ENCODE measurements at regions not wholly inside any gene's neighbourhood (a gene's known extent, or its start where the extent isn't known, plus 50 kb on each side); places are given as distances from the start of the nearest gene placed in this dataset.
A peak's percentile ranks its signal among the peaks of the same experiment; 100 is the strongest.

GRCh38 chr15:79593119-79593869, 161.2 kb downstream of the MINAR1 start:
- Histone ChIP-seq H3K4me2 (ENCODE audit: low read length) (no peak overlapping the region), H2AFZ (ENCODE audit: low read depth, low read length) (peak overlapping the region; percentile 25; the same call in 1 of the 2 replicates), H4K20me1 (ENCODE audit: insufficient read depth, low read length) (no peaks in the 10 kb centered on the region), H3K79me2 (ENCODE audit: low read length) (no peaks in the 10 kb centered on the region), H3K36me3 (replicated peaks; ENCODE audit: low read depth, low read length) (no peaks in the 10 kb centered on the region), H3K27me3 (ENCODE audit: low read depth, low read length) (no peaks in the 10 kb centered on the region), H3K27ac (ENCODE audit: low read length) (no peak overlapping the region), H3K4me3 (ENCODE audit: low read length) (no peak overlapping the region), H3K9me3 (ENCODE audit: insufficient read depth, low read length) (no peaks in the 10 kb centered on the region), H3K4me1 (ENCODE audit: low read length) (peaks cover 17% of the 10 kb centered on the region), H3K9ac (ENCODE audit: low read length) (no peak overlapping the region)
- TF ChIP-seq EZH2phosphoT487 (IDR thresholded peaks at IDR 0.05; ENCODE audit: low read depth), result no peak
- TF ChIP-seq, protein P1, sequence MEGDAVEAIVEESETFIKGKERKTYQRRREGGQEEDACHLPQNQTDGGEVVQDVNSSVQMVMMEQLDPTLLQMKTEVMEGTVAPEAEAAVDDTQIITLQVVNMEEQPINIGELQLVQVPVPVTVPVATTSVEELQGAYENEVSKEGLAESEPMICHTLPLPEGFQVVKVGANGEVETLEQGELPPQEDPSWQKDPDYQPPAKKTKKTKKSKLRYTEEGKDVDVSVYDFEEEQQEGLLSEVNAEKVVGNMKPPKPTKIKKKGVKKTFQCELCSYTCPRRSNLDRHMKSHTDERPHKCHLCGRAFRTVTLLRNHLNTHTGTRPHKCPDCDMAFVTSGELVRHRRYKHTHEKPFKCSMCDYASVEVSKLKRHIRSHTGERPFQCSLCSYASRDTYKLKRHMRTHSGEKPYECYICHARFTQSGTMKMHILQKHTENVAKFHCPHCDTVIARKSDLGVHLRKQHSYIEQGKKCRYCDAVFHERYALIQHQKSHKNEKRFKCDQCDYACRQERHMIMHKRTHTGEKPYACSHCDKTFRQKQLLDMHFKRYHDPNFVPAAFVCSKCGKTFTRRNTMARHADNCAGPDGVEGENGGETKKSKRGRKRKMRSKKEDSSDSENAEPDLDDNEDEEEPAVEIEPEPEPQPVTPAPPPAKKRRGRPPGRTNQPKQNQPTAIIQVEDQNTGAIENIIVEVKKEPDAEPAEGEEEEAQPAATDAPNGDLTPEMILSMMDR (IDR thresholded peaks at IDR 0.05; ENCODE audit: low read depth, low read length), result peak; percentile 71

- H3K9me3 ChIP-seq (ENCODE audit: insufficient read depth, low read length), result no peaks in the 10 kb centered on the region
- no peaks in the 10 kb centered on the region for H3K79me2 ChIP-seq (ENCODE audit: low read length)
- peak overlapping the region; percentile 59 for H3K4me3 ChIP-seq (ENCODE audit: low read length)
- peaks cover 17% of the 10 kb centered on the region for H3K4me1 ChIP-seq (ENCODE audit: low read length)
- peak overlapping the region; percentile 64 for H3K4me2 ChIP-seq (ENCODE audit: low read length)
- H4K20me1 ChIP-seq (ENCODE audit: insufficient read depth, low read length), result no peaks in the 10 kb centered on the region
- H3K27ac ChIP-seq (ENCODE audit: low read length), result no peak overlapping the region
- no peak for TF ChIP-seq EZH2phosphoT487 (IDR thresholded peaks at IDR 0.05; ENCODE audit: low read depth)
- TF ChIP-seq, protein P1 (IDR thresholded peaks at IDR 0.05; ENCODE audit: low read depth, low read length), result no peak
- peak overlapping the region; percentile 96 for H2AFZ ChIP-seq (ENCODE audit: low read depth, low read length)
- H3K27me3 ChIP-seq (ENCODE audit: low read depth, low read length), result no peaks in the 10 kb centered on the region
- no peaks in the 10 kb centered on the region for H3K36me3 ChIP-seq (replicated peaks; ENCODE audit: low read depth, low read length)
- H3K9ac ChIP-seq (ENCODE audit: low read length), result 0 out of 2 replicates have a peak overlapping the region, but pooled peaks have one; percentile 40
These were observed 163.2 kb downstream of the MINAR1 start for GRCh38 chr15:79595306-79595705.

GRCh38 chr15:79595995-79596622, 164.0 kb downstream of the MINAR1 start:
- no peaks in the 10 kb centered on the region for H3K9me3 ChIP-seq (ENCODE audit: insufficient read depth, low read length)
- TF ChIP-seq EZH2phosphoT487 (IDR thresholded peaks at IDR 0.05; ENCODE audit: low read depth), result no peak
- TF ChIP-seq, protein P1 (IDR thresholded peaks at IDR 0.05; ENCODE audit: low read depth, low read length), result peak; percentile 99
- H3K27me3 ChIP-seq (ENCODE audit: low read depth, low read length), result no peaks in the 10 kb centered on the region
- peak overlapping the region; percentile 10; the same call in 1 of the 2 replicates for H3K27ac ChIP-seq (ENCODE audit: low read length)
- peak overlapping the region; percentile 59 for H3K4me3 ChIP-seq (ENCODE audit: low read length)
- peak overlapping the region; percentile 64 for H3K4me2 ChIP-seq (ENCODE audit: low read length)
- H3K9ac ChIP-seq (ENCODE audit: low read length), result peak overlapping the region; percentile 40
- H3K4me1 ChIP-seq (ENCODE audit: low read length), result peaks cover 17% of the 10 kb centered on the region
- H2AFZ ChIP-seq (ENCODE audit: low read depth, low read length), result peak overlapping the region; percentile 96
- no peaks in the 10 kb centered on the region for H4K20me1 ChIP-seq (ENCODE audit: insufficient read depth, low read length)
- H3K79me2 ChIP-seq (ENCODE audit: low read length), result no peaks in the 10 kb centered on the region
- H3K36me3 ChIP-seq (replicated peaks; ENCODE audit: low read depth, low read length), result no peaks in the 10 kb centered on the region

GRCh38 chr15:79598639-79599038, 166.5 kb downstream of the MINAR1 start:
- Histone ChIP-seq H2AFZ (ENCODE audit: low read depth, low read length) (no peak overlapping the region), H3K27ac (ENCODE audit: low read length) (no peak overlapping the region), H3K36me3 (replicated peaks; ENCODE audit: low read depth, low read length) (no peaks in the 10 kb centered on the region), H3K79me2 (ENCODE audit: low read length) (no peaks in the 10 kb centered on the region), H3K9ac (ENCODE audit: low read length) (no peak overlapping the region), H3K4me2 (ENCODE audit: low read length) (no peak overlapping the region), H3K4me3 (ENCODE audit: low read length) (no peak overlapping the region), H3K4me1 (ENCODE audit: low read length) (peaks cover 14% of the 10 kb centered on the region), H4K20me1 (ENCODE audit: insufficient read depth, low read length) (no peaks in the 10 kb centered on the region), H3K27me3 (ENCODE audit: low read depth, low read length) (no peaks in the 10 kb centered on the region), H3K9me3 (ENCODE audit: insufficient read depth, low read length) (no peaks in the 10 kb centered on the region)
- TF ChIP-seq, protein P1 (IDR thresholded peaks at IDR 0.05; ENCODE audit: low read depth, low read length), result no peak
- TF ChIP-seq EZH2phosphoT487 (IDR thresholded peaks at IDR 0.05; ENCODE audit: low read depth), result no peak
